A549 (cell line): ENCODE measurements at regions not wholly inside any gene's neighbourhood (a gene's known extent, or its start where the extent isn't known, plus 50 kb on each side); places are given as distances from the start of the nearest gene placed in this dataset.
A peak's percentile ranks its signal among the peaks of the same experiment; 100 is the strongest.

ENCODE experiments used
- ATAC-seq, 2 experiments: fragments of 200-7000 bp in 1 of 2; fragments of >200 bp in 1 of 2; cut with Nextera tagmentation in 1 of 2; cut with Tn5 transposase in 1 of 2; 3 replicates each; pipeline versions ENCODE4 v1.8.0 to v1.9.1; 2018 to 2020; ENCODE audit warnings: mild to moderate bottlenecking in 1 of 2, moderate library complexity in 1 of 2
- CTCF ChIA-PET: fragments of 300-600 bp; sonication (Branson Sonifier 250); formaldehyde crosslinking; extraction: SDS; loops from one replicate; lab custom pipeline; 2021; ENCODE audit warnings: antibody characterized with exemption, inconsistent platforms; lab: Yijun Ruan, JAX
- POLR2A ChIA-PET: fragments of 350-600 bp; formaldehyde crosslinking; extraction: SDS; loops from one replicate; lab custom pipeline; 2021; ENCODE audit warnings: antibody characterized with exemption, inconsistent platforms; lab: Yijun Ruan, JAX
- DNase-seq, 2 experiments: peaks; one replicate each; pipeline versions ENCODE4 v3.0.0 to v3.0.0-alpha.2; 2011 to 2016; ENCODE audit warnings: low read depth in 1 of 2, low spot score in 1 of 2
- FAIRE-seq: peaks from 2 replicates; lab custom pipeline; 2011; peaks lifted over from hg19 to GRCh38; lab: Jason Lieb, UNC
- H3K27ac ChIP-seq, 2 experiments: fragments of >200 bp; sonication (Bioruptor Twin); formaldehyde crosslinking; 3 replicates each; pipeline ENCODE4 v1.5.1; 2016 to 2017
- H3K4me1 ChIP-seq: fragments of >200 bp; sonication (Bioruptor Twin); formaldehyde crosslinking; 3 replicates; pipeline ENCODE4 v1.6.1; 2016
- H3K4me2 ChIP-seq: fragments of >200 bp; sonication (Bioruptor Twin); formaldehyde crosslinking; 3 replicates; pipeline ENCODE4 v1.6.1; 2016
- H3K4me3 ChIP-seq: fragments of >200 bp; sonication (Bioruptor Twin); formaldehyde crosslinking; 3 replicates; pipeline ENCODE4 v1.5.1; 2016
- H3K9me3 ChIP-seq: fragments of >200 bp; sonication (Bioruptor Twin); formaldehyde crosslinking; 3 replicates; pipeline ENCODE4 v1.6.1; 2016
- BHLHE40 ChIP-seq: IDR thresholded peaks from 2 replicates; pipeline ENCODE4 v1.6.1; 2012; ENCODE audit warnings: low read depth, low read length, inconsistent platforms
- CBX8 ChIP-seq: fragments of 200-600 bp; sonication (generic); IDR thresholded peaks from 2 replicates; pipeline ENCODE4 v1.6.1; 2016
- CEBPB ChIP-seq, 2 experiments: fragments of >200 bp in 1 of 2; sonication (Bioruptor Twin) in 1 of 2; formaldehyde crosslinking in 1 of 2; IDR thresholded peaks; 2 replicates each; pipeline ENCODE4 v1.6.1; 2012 to 2016
- ELK1 ChIP-seq: fragments of 150-350 bp; IDR thresholded peaks from 2 replicates; pipeline ENCODE4 v1.6.1; 2014; ENCODE audit warnings: low read depth, mild to moderate bottlenecking, low read length
- ESRRA ChIP-seq: fragments of 150-350 bp; IDR thresholded peaks from 2 replicates; pipeline ENCODE4 v1.6.1; 2014; ENCODE audit warnings: mild to moderate bottlenecking, low read length, borderline replicate concordance
- FOSB ChIP-seq: fragments of 250-450 bp; sonication (Bioruptor Pico); IDR thresholded peaks from 2 replicates; pipeline ENCODE4 v1.5.0; 2020; ENCODE audit warnings: mild to moderate bottlenecking, moderate library complexity
- FOSL2 ChIP-seq, 2 experiments: fragments of 450-650 bp in 1 of 2; fragments of >200 bp in 1 of 2; sonication (Bioruptor Twin) in 1 of 2; formaldehyde crosslinking; IDR thresholded peaks; 2 replicates each; pipeline versions ENCODE4 v1.5.0 to v1.6.1; 2016 to 2020; ENCODE audit warnings: mild to moderate bottlenecking in 1 of 2, moderate library complexity in 1 of 2
- HDAC2 ChIP-seq: fragments of 200-600 bp; sonication (generic); IDR thresholded peaks from 2 replicates; pipeline ENCODE4 v1.6.1; 2016
- HEYL ChIP-seq: fragments of 250-450 bp; sonication (Bioruptor Pico); IDR thresholded peaks from 2 replicates; pipeline ENCODE4 v1.8.0; 2021; ENCODE audit warnings: mild to moderate bottlenecking, moderate library complexity
- HOXB13 ChIP-seq: fragments of 250-450 bp; sonication (Bioruptor Pico); IDR thresholded peaks from 2 replicates; pipeline ENCODE4 v1.5.0; 2020; ENCODE audit warnings: low read depth, mild to moderate bottlenecking, moderate library complexity
- KDM1A ChIP-seq: fragments of 200-600 bp; sonication (generic); IDR thresholded peaks from 2 replicates; pipeline ENCODE4 v1.6.1; 2016; ENCODE audit warnings: low read depth, mild to moderate bottlenecking
- KDM5A ChIP-seq: fragments of 200-600 bp; sonication (generic); IDR thresholded peaks from 2 replicates; pipeline ENCODE4 v1.6.1; 2016; ENCODE audit warnings: antibody characterized with exemption, mild to moderate bottlenecking
- MAZ ChIP-seq: fragments of 150-350 bp; IDR thresholded peaks from 2 replicates; pipeline ENCODE4 v1.6.1; 2014; ENCODE audit warnings: antibody characterized with exemption, low read depth, low read length, borderline replicate concordance
- NR3C1 ChIP-seq: fragments of >200 bp; sonication (Bioruptor Twin); formaldehyde crosslinking; IDR thresholded peaks from 3 replicates; pipeline ENCODE4 v1.6.1; 2017
- RAD21 ChIP-seq, 2 experiments: fragments of >200 bp in 1 of 2; sonication (Bioruptor Twin) in 1 of 2; formaldehyde crosslinking in 1 of 2; IDR thresholded peaks in 1 of 2; conservative IDR thresholded peaks in 1 of 2; 2 replicates in 1 of 2; 3 replicates in 1 of 2; pipeline ENCODE4 v1.6.1; 2012 to 2018; ENCODE audit warnings: inconsistent platforms in 1 of 2
- REST ChIP-seq: fragments of 200-600 bp; sonication (generic); IDR thresholded peaks from 2 replicates; pipeline ENCODE4 v1.6.1; 2016; ENCODE audit warnings: antibody characterized with exemption, mild to moderate bottlenecking, moderate library complexity
- TP53 ChIP-seq: fragments of 250-450 bp; sonication (Bioruptor Pico); IDR thresholded peaks from 2 replicates; pipeline ENCODE4 v1.5.0; 2021; ENCODE audit warnings: mild to moderate bottlenecking, moderate library complexity
- WGBS: methylation state at CpG from one replicate; pipeline ENCODE4 v1.1.6; 2017; ENCODE audit errors: missing lambda C conversion rate; 5-methylcytosine and 5-hydroxymethylcytosine counted together
- TF ChIP-seq, protein P1 (sequence below): IDR thresholded peaks from 2 replicates; pipeline ENCODE4 v1.6.1; 2012
- TF ChIP-seq, protein P2 (sequence below): fragments of 250-450 bp; sonication (Bioruptor Pico); IDR thresholded peaks from 2 replicates; pipeline ENCODE4 v1.5.0; 2020; ENCODE audit warnings: low read depth, mild to moderate bottlenecking, moderate library complexity
- TF ChIP-seq, protein P3 (sequence below): fragments of >200 bp; sonication (Bioruptor Twin); formaldehyde crosslinking; IDR thresholded peaks from 2 replicates; pipeline ENCODE4 v1.6.1; 2016

DNA sequence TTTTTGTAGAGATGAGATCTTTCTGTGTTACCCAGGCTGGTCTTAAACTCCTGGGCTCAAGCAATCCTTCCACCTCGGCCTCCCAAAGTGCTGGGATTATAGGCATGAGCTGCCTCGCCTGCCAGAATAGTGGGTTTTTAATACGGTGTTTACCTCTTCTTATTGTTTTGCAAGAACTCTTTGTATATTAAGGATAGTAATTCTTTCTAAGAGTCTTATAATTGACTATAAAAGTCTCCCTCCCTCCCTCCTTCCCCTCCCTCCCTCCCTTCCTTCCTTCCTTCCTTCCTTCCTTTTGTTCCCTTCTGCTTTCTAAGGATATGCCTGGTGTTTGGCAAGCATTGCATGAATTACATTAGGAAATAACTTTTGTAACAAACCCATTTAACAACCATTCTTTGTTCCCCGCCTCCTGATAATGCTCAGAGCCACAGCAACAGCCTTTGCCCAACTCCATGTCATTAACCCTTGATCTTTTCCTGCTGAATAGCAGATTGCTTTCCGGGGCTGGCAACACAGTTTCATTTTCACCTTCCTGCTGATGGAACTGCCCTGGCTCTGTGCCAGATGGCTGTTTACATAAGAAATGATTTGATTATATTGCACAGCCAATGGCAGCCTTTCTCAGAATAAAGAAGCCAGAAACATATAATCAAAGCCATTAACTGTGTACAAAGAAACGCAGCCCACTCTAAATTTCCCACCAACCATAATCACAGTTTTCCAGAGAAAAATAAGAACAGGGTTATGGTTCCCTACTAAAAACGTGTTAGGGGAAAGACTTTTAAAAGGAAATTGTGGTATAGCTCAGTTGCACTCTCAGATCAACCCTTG, 143.7 kb upstream of the PTPN1 start:
- Histone ChIP-seq H3K4me1 (peaks cover 19% of the 10 kb centered on the region), H3K27ac (peak overlapping the region; percentile 14 to 75; a peak in 4 of 6 replicates), H3K4me2 (peak overlapping the region; percentile 45), H3K9me3 (no peaks in the 10 kb centered on the region), H3K4me3 (no peak overlapping the region)
- ATAC-seq: no peak
- WGBS: 60% methylated on average over 7 of the region's 7 CpGs
- POLR2A ChIA-PET: no interaction called here
- peak in 1 of 2 experiments; percentile 65 for DNase-seq
- TF ChIP-seq FOSB (no peak), ELK1 (no peak), FOSL2 (IDR thresholded peaks at IDR 0.05) (no peak), FOSL2 (CRISPR knock-in tag; IDR thresholded peaks at IDR 0.05) (no peak), HDAC2 (no peak), HOXB13 (CRISPR knock-in tag) (no peak), CBX8 (no peak), KDM1A (no peak), RAD21 (conservative IDR thresholded peaks at IDR 0.05 in 1 of 2, IDR thresholded peaks at IDR 0.05 in 1 of 2) (no peak), REST (no peak), NR3C1 (no peak), KDM5A (no peak), HEYL (CRISPR knock-in tag) (no peak), ESRRA (no peak), BHLHE40 (no peak), MAZ (no peak), CEBPB (IDR thresholded peaks at IDR 0.05) (no peak), TP53 (CRISPR knock-in tag) (no peak)
- TF ChIP-seq, protein P1, sequence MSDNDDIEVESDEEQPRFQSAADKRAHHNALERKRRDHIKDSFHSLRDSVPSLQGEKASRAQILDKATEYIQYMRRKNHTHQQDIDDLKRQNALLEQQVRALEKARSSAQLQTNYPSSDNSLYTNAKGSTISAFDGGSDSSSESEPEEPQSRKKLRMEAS: no peak
- TF ChIP-seq, protein P2, sequence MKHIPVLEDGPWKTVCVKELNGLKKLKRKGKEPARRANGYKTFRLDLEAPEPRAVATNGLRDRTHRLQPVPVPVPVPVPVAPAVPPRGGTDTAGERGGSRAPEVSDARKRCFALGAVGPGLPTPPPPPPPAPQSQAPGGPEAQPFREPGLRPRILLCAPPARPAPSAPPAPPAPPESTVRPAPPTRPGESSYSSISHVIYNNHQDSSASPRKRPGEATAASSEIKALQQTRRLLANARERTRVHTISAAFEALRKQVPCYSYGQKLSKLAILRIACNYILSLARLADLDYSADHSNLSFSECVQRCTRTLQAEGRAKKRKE (CRISPR knock-in tag): no peak
- TF ChIP-seq, protein P3, sequence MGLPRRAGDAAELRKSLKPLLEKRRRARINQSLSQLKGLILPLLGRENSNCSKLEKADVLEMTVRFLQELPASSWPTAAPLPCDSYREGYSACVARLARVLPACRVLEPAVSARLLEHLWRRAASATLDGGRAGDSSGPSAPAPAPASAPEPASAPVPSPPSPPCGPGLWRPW: no peak
- FAIRE-seq: no peak
- CTCF ChIA-PET: interaction anchor here (1.0 to 1.6 kb wide), 4 partner anchors 14 to 57 kb away, joined by 3 to 4 read pairs (median 4); no protein-coding TSS in a partner anchor
